DMS53 treated with DMSO at 0.1 percent for 48 hours (cell line): ENCODE measurements at regions not wholly inside any gene's neighbourhood (a gene's known extent, or its start where the extent isn't known, plus 50 kb on each side); places are given as distances from the start of the nearest gene placed in this dataset.

Experiments
- DNase-seq: peaks from one replicate; lab custom pipeline; 2025; ENCODE audit not compliant: unreplicated experiment; lab: John Stamatoyannopoulos, UW

DNA sequence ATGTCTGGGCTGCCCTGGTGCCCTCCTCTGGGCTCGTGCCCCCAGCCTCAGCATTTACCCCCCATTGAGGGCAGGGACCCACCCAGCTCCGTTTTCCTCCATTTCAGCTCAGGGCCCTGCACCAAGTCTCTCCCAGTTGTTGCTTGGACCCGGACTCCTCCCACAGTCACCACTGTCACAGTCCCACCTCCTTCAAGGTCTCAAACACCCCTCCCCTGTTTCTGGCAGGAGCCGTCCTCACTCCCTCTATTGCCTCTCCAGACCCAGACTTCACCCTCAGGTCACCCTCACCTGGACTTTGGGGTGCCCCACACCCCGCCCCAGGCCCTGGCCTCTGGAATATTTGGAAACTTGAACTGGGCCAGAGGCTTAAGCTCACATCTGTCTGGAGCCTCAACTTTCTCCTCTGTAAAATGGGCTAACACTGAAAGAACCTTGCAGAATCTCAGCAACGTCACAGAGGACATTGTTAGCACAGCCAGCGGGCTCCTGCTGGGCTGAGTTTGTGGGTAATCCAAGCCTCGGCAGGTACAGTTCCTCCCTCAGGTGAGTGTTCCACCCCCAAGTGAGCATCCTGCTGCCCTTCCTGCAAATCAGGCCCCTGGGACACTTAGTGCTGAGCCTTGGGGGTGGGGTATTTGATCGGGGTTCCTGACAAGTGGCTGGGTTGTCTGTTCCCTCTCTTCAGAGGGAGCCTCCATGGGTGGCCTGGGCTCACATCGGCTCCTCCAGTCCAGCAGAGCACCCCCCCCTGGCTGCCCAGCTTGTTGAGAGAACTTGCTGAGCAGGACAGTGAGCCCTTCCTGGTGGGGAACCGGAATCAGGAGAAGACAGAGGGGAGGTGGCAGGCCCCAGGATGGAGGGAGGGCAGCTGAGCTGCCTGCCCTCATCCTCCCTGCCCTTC, 130.1 kb downstream of the C9orf50 start:
- DNase-seq, result no peak

GRCh38 chr9:129489838-129490582, 130.9 kb downstream of the C9orf50 start:
- DNase-seq, result no peak

DNA sequence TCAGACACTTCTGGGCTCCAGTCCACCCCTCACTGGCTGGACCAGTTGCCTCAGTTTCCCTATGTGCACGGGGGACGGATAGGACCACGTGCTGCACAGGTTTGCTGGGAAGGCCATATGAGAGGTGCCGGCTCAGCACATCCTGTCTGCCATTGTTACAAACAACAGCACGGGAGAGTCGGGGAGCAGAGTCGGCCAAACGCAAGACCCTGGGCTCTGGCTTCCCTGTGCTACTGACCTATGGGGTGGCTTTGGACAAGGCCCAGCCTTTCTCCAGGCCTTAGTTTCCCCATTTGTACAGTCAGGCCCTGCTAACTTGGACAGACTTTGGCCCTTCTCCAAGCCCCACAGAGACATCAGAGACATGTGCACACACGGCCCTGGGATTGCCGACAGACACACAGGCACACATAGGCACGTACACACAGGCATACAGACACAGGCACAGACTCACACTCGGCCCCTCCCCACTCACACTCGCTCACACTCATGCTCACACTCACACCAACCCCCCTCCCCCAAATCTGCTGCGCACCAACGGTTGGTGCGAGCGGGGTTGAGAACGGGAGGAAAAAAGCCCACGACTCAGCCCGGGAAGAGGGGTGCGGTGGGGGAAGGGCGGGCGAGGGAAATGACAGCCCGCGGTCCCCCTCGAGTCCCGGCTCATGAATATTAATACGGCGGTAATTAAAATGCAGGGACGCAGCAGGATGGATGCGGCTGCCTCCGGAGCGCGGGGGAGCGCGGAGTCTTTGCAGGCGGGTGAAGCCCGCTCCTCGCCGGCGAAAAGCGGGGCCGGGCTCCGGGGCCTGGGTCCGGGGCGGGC, 133.0 kb downstream of the C9orf50 start:
- DNase-seq, result peak; percentile 43

DNA sequence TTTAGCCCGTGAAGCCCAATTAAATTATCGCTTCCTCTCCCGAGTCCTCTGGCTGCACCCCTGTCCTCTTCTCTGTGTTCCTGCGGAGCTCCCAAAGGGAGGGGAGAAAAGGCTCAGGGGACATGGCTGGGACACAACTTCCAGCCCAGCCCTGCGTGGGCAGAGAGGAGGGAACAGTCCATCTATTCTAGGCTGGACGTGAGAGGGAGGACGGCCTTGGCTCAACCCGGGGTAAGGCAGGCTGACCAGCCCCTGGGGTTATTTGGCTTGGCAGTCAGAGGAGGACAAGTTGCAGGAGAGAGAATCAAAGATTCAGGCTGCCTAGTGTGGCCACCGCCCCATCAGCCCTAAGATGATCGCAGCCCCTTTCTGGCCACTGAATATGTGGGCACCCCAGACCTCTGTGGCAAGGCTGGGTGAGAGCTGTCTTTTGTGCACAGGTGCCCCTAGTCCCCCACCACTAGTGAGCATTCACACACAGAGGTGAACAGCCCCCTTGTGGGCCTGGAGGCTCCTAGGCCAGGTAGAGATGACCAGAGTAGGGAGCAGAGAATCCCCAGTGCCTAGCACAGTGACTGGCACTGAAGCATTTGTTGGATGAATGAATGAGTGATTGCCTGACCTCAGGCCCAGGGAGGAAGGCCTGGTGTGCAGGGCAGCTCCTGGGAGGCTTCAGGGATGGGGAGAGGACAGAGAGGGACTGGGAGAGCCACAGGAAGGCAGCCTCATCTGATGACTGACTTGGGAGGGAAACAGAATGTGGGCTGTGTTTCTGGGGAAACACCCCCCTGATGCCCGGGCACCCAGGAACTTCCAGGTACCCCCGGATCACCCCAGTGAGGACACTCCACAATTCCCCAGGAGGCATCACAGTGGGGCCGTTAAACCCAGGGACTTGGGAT, 133.9 kb downstream of the C9orf50 start:
- DNase-seq, result no peak

DNA sequence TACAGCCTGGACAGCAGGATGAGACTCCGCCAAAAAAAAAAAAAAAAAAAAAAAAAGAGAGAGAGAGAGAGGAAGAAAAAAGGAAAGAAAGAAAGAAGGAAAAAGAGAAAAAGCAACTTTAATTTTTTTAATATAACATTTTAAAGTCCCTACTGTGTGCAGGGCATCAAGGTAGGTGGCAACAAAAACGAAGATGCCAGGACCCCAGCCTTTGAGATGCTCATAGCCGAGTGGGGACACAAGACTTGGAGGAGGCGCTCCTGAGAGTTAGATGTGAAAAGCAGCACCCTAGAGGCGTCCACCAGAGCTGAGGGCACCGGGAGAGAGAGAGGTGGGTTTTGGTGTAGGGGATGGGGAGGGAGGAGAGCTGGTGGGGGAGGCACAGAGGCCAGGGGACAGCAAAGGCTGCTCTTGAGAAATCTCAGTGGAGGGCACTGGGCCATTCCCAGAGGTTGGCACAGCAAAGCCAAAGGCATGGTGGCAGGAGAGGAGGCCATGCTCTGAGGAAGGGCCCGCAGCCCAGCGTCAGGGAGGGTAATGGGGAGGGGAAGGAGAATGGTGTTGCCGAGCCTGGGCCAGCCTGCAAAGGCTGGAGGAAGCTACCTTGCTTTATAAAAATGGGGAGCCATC, 135.6 kb downstream of the C9orf50 start:
- no peak for DNase-seq

DNA sequence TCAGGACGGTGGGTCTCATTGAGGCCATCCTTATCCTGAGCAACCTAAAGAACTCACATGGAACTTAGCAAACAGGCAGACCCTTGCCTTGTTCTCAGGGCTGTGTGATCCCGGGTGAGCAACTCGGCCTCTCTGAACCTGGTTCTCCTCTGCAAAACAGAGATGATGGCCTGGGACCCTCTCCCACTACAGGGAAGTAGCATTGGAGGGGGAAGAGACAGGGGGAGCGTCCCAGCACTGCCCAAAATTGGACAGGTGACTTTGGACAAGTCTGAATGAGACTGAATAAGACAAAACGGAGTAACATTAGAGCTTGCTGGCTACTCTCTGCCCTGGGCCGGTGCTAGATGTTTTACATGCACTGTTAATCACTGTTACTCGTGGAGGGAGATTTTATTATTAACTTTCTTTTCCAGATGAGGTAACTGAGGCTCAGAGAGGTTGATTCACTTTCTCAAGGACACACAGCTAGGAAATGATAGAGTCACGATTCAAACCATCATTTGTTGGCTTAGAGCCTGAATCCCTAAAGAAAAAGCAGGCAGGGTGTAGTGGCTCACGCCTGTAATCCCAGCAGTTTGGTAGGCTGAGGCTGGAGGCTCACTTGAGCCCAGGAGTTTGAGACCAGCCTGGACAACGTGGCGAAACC, 136.4 kb downstream of the C9orf50 start:
- DNase-seq, result no peak

DNA sequence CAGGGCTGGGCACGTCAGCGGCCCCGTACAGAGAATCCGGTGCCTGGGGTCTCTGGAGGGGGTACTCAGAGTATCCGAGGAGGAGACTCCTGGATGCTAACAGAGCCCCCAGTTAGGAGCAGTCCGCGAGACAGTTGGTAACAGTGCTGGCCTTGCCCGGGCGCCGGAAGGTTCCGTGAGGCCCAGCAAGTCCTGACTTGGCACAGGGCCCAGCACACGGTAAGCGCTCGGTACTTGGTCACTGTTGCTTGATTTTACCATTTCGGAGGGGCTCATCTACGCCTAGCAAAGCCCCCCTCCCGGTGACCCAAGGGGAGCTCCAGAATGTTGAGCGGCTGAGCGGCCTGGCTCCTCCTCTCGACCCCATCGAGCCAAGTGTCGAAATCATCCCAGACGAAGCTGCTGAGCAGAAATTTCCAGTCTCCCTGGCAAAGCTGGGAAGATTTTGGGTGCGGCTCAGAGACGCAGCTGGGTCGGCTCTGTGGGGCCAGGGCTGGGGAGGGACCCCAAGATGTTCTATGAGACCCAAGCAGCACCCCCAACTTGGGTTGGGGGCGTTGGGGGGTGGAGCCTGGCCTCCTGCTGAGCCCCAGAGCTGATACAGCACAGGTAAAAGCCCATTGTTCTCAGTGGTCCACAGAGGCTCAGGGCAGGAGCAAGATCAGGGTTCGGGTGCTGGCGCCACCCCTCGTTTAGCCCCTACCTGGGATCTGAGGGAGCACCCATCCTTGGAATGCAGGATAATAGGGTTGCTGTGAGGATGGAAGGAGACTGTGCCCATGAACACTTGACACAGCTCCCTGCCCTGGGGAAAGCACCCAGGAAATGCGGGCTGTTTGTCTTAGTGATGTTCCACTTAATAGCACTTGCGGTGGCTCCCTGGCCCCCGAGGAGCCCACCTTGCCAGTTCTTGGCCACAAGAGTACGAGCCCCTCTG, 137.2 kb downstream of the C9orf50 start:
- no peak for DNase-seq

GRCh38 chr9:129482521-129483414, 138.1 kb downstream of the C9orf50 start:
- DNase-seq, result peak; percentile 78

GRCh38 chr9:129481810-129482511, 138.9 kb downstream of the C9orf50 start:
- DNase-seq, result no peak

- no peak for DNase-seq
These were observed 139.5 kb downstream of the C9orf50 start for GRCh38 chr9:129481424-129481809.

DNA sequence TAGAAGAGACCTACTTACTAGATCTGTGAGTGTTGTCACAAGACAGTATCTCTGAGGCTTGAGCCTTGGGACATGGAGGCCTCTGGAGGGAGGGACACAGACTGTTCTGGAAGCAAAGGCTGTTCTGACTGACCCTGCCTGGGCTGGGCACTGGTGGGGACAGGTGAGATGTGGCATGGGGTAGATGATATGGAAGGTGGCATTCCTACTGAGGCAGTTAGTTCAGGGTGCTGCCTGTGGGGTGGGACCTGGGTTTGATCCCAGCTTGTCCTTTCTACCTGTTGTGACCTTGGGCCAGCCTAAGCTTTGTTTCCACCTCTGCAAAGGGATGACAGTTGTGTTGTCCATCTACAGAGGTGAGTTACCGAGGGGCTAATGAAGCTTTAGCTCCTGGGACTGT, 140.2 kb downstream of the C9orf50 start:
- no peak for DNase-seq

DNA sequence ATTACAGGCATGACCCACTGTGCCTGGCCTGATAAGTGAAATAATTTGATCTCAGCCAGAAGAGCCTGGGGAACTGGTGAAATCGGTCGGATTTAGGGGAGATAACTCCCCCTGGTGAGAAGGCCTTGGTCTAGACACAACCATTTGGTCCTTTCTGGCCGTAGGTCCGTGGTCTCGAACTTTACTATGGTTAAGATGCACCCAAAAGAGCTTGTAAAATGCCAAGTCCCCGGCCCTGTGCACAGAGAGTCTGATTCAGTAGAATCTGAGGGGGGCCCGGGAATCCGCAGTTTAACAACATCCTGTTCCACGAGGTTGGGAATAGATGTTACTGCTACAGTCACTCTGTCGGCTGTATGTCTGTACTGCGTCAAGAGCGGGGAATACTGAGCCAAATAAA, 140.7 kb downstream of the C9orf50 start:
- DNase-seq, result no peak

DNA sequence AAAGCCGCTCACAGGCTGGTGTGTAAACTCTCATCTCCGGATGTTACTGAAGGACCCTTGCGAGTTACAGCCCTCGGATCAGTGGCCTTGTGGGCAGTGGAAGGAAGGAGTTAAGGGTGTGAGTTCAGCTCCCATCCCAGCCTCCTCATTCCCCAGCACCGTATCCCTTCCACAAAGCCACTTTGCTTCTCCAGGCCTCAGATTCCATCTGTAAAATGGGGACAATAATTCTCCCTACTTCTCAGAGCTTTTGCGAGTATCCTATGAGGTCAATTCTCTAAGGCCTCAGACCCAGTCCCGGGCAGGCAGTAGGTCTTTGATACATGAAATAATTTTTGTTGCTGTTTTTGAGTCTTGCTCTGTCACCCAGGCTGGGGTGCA, 141.3 kb downstream of the C9orf50 start:
- no peak for DNase-seq

DNA sequence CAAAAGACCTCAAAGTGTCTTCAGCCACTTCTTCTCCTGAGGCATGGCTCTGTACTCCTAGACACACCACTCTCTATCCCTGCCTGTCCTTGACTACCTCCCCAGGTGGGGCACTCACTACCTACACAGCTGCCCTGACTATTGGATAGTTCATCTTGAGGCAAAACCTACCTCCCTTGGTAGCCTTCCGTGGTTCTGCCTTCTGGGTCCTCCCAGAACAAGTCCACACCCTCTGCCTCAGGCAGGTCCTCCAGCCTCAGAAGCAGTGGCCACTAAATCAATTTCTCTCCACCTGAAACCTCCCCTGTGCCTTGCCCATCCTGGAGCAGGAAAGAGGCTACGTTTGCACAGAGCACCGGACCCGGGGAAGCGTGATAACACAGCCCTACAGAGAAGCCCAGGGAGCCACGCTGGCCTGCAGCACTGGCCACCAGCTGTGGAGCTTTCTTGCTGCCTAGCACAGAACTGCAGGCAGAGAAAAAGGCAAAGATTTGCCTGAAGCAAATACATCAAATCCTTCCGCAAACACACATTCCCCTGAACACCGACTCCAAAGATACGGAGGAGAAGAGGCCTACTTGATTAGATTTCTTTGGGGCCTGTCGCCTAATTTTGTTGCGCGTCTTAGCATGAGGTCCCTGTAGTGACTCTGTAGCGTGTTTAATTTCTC, 141.8 kb downstream of the C9orf50 start:
- DNase-seq, result peak; percentile 42

- no peak for DNase-seq
These were observed 142.4 kb downstream of the C9orf50 start for GRCh38 chr9:129478461-129478860.
